WI38 (cell line): ENCODE measurements at regions not wholly inside any gene's neighbourhood (a gene's known extent, or its start where the extent isn't known, plus 50 kb on each side); places are given as distances from the start of the nearest gene placed in this dataset.

ENCODE experiments used
- H3K4me3 ChIP-seq: 2 replicates; pipeline ENCODE4 v1.5.1; 2011; ENCODE audit warnings: low read depth, mild to moderate bottlenecking, control low read depth, low read length
- TF ChIP-seq, protein P1 (sequence below): IDR thresholded peaks from 2 replicates; pipeline ENCODE4 v1.5.1; 2012; ENCODE audit warnings: low read depth, mild to moderate bottlenecking, control low read depth, low read length

DNA sequence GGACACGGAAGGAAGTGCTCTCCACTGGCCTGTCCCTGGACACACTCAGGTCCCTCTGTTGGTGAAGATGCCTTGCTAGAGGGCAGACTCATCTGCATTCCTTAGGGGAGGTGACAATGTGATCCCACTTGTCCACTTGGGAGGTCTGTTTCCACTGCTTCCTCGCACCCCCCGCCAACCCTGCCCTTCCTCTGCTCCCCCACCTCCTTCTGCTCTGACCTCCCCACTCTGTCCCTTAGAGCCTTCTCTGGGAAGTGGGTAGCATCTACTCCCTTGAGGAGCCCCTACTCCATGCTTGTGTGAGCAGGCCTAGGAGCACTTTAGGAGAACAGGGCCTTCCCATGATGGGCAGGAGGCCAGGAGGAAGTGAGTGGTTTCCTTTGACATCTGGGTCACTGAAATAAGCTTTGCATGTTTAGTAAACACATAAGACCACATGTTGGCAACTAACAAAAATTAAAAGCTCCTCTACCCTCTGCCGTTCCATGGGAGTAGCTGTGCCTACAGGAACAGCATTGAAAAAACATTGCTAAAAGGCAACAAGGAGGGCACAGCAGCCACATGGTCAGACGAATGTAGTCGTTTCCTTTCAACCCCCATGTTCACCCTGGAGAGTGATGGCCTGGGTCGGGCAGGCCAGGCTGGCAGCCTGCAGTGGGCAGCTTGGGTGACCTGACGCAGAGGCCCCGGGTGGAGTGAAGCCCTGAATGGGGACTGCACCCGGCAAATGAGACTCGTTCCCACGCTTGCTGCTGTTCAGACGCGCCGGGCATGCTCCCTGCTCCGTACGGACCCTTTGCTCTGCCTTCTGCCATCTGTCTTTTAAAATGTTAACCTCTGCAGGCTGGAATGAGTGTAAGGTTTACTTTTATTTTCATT is 634.0 kb downstream of the IRX1 start:
- TF ChIP-seq, protein P1, sequence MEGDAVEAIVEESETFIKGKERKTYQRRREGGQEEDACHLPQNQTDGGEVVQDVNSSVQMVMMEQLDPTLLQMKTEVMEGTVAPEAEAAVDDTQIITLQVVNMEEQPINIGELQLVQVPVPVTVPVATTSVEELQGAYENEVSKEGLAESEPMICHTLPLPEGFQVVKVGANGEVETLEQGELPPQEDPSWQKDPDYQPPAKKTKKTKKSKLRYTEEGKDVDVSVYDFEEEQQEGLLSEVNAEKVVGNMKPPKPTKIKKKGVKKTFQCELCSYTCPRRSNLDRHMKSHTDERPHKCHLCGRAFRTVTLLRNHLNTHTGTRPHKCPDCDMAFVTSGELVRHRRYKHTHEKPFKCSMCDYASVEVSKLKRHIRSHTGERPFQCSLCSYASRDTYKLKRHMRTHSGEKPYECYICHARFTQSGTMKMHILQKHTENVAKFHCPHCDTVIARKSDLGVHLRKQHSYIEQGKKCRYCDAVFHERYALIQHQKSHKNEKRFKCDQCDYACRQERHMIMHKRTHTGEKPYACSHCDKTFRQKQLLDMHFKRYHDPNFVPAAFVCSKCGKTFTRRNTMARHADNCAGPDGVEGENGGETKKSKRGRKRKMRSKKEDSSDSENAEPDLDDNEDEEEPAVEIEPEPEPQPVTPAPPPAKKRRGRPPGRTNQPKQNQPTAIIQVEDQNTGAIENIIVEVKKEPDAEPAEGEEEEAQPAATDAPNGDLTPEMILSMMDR: no peak

GRCh38 chr5:4230471-4230785 is 634.8 kb downstream of the IRX1 start:
- TF ChIP-seq, protein P1: no peak
- no peak overlapping the region for H3K4me3 ChIP-seq

More for the DNA sequence above, 634.0 kb downstream of the IRX1 start:
- no peak overlapping the region for H3K4me3 ChIP-seq

DNA sequence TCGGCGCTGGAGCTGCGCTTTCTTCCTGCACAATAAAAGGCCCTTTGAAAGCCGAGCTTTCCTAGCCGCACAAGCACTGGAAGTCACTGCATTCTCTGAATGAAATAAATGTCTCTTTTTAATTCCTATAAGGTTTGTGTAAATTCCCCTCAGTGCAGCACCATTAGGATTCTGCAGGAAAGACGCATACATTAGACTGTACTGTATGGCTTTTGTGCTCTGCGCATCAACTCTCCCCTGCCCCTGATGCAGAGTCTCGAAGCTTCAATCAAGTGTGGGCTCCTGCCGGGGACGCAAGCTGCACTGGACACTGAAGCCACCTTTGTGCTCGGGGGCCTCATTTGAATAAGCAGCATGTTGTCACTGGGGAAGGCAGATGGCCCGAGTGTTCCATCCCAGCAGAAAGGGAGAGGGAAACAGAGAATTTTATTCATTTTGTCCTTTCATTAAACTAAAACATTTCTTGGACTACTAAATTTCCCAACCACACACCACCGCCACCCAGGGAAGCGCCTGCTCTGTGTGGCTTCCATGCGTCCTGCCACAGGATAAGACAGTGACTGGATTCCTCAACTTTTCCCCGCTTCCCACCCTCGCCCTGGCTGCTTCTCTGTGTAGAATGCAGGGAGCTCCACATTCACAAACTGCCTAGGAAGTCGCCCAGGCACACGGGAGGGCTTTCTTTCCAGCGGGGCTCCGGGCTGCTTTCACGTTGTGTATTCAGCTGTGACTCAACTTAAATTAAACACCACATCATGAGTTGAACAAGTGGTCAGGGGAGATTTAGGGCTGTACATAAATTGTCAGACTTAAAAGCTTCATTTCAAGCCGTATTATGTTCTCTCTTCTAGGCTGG is 635.4 kb downstream of the IRX1 start:
- no peak overlapping the region for H3K4me3 ChIP-seq
- TF ChIP-seq, protein P1: no peak

GRCh38 chr5:4232084-4232483 is 636.5 kb downstream of the IRX1 start:
- H3K4me3 ChIP-seq: no peak overlapping the region
- TF ChIP-seq, protein P1: no peak

DNA sequence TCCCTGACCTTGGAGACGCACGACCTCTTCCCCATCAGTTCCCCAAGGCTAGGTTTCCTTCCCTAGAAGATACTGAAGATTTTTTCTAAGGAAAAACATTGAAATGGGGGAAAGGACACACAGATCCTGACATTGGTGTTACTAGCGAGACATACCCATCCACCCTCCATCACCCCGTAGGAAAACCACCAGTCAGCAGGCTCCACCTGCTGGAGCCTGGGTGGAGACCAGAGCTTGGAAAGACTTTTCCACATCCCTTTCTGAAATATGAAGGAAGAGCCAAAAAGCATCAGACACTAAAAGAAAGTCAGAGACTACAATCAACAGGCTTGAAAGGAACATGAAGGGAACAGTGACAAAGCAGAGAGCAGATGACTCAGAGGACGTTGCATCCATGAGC is 638.0 kb downstream of the IRX1 start:
- TF ChIP-seq, protein P1: no peak
- no peak overlapping the region for H3K4me3 ChIP-seq

- TF ChIP-seq, protein P1: no peak
- no peak overlapping the region for H3K4me3 ChIP-seq
These were observed 648.0 kb downstream of the IRX1 start for GRCh38 chr5:4243479-4244264.
